ENCODE measurements at regions not wholly inside any gene's neighbourhood (a gene's known extent, or its start where the extent isn't known, plus 50 kb on each side); places are given as distances from the start of the nearest gene placed in this dataset.

GRCh38 chr2:13638181-13638580 lies 921.4 kb downstream of the TRIB2 start:
- no peak for TF ChIP-seq CTCF (IDR thresholded peaks at IDR 0.05; ENCODE audit: insufficient read depth, low read length)
- TF ChIP-seq GABPA (IDR thresholded peaks at IDR 0.05; ENCODE audit: low read depth) = no peak
- no peak for TF ChIP-seq POLR2AphosphoS5 (IDR thresholded peaks at IDR 0.05; ENCODE audit: low read depth)
- TF ChIP-seq REST (IDR thresholded peaks at IDR 0.05; ENCODE audit: insufficient replicate concordance, low read depth) = no peak
- no peak for TF ChIP-seq SPI1 (IDR thresholded peaks at IDR 0.05; ENCODE audit: borderline replicate concordance, low read depth)
